ENCODE measurements at regions not wholly inside any gene's neighbourhood (a gene's known extent, or its start where the extent isn't known, plus 50 kb on each side); places are given as distances from the start of the nearest gene placed in this dataset.
"Not testable (repeated sequence)": the region's sequence is repeated elsewhere in the genome, so short reads cannot be mapped to it uniquely, and the experiment has no call there.

- FAIRE-seq, result no peak
These were observed 98.1 kb upstream of the GRIP1 start for GRCh38 chr12:66776974-66777373.

- no peak for FAIRE-seq
These were observed 100.6 kb upstream of the GRIP1 start for GRCh38 chr12:66779466-66779865.

DNA sequence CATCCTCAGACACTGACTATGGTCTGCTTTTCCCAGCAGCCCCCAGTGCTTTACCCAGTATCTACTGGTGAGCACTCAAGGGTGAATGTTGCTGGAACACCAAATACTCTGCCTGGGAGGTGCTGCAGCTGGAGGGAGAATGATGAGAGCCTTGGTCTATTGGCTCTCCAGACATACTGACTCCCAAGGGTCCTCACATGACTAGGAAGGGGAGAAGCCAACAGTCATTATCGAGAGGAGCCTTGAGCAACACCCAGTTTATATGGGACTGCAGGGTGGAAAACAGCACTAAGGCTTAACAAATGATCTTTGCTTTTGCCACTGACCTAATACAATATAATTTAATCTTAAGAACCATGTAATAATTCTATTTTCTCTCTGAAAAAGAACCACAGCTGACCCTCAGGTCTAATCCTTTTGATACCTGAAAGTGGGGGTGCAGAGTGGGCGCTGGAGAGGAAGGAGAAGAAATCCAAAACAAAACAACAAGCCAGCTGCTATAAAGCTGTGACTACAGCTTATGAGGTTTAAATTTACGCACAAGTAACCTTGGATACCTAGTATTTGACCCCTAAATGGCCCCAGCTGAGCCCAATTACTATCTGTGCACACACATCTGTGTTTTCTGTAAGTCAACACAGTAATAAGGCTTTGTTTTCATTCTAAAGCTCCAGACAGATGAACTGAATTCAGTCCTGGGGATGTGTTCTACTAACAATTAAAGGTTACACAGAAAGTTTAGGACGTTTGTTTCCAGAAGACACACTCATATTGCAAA is 107.8 kb upstream of the GRIP1 start:
- no peak for FAIRE-seq

GRCh38 chr12:66799551-66799950 is 120.7 kb upstream of the GRIP1 start:
- no peak for FAIRE-seq

DNA sequence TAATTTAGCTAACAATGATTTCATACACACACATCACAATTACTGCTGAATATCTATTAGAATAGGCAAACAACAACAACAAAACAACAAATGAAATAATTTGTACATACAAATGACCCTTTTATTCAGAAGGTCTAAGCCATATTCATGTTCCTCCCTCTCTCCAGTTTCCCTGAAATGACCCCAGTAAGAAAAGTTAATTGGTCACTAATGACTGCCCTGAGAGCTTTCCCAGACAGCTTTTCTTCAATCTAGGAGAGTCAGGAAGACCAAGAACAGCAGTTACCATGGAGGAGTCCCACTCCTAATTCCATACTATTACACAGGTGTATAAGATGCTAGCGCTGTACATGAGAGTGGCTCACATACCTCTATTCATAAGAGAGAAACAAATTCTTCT is 121.2 kb upstream of the GRIP1 start:
- no peak for FAIRE-seq

DNA sequence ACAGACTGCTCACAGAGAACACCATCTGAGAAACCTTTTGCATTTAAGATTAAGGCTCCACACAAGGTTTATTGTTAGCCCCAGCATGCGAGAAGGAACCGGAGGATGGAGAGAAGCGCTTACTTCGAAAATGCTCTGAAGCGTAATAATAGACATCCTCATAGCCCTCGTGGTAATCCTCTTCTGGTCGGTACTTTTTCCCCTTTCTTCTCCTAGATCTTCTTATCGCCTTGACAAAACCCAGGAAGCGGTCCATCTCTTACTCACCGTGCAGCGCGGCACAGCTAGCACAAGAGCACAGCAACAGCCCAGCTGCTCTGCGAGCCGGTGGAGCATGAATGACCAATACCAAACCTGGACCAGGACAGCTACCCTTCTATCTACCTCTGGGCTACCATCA is 125.1 kb upstream of the GRIP1 start:
- FAIRE-seq, result no peak

DNA sequence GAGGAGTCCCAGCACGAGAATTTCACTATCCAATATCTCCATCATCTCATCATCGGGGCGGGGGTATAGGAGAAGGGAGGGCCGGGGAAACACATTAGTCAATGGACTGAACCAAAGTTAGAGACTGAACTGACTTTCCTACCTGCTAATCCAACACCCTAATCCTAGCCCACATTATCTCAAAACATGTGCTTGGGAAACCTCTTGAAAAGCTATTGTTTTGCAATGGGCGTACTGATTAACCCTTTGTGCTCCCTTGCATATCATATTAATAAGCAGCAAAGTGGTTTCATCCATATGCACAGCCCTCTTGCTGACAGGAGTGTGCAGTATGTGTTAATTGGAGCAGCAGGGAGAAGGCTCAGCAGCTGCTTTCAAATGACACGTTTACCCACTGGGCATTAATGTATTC is 125.7 kb upstream of the GRIP1 start:
- FAIRE-seq, result no peak

- no peak for FAIRE-seq
These were observed 129.7 kb upstream of the GRIP1 start for GRCh38 chr12:66808606-66809005.

DNA sequence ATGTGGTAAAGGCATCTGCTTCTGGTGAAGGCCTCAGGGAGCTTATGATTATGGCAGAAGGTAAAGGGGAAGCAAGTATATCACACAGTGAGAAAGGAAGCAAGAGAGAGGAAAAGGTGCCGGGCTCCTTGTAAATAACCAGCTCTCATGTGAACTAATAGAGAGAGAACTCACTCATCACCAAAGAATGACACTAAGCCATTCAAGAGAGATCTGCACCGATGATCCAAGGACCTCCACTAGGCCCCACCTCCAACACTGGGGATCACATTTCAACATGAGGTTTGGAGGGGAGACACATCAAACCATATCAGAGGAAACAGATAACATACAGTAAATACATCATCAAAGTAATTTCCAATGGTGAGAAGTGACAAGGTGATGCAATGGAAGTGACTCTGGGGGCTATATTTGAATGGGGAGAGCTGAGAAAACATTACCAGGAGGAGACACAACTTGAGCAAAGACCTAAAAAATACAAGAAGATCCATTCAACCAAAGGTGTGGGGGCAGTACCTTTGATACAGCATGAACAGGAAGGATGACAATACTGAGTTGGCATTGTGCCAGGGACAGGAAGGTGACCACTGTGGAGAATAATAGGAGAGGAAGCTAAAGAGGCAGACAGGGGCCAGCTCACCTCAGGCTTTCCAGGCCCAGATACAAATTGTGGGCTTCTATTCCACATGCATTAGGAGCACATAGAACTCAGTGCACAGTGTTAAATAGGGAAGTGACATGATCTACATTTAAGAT is 134.4 kb upstream of the GRIP1 start:
- FAIRE-seq, result no peak

- no peak for FAIRE-seq
These were observed 140.7 kb upstream of the GRIP1 start for GRCh38 chr12:66819587-66819986.

- no peak for FAIRE-seq
These were observed 144.1 kb upstream of the GRIP1 start for GRCh38 chr12:66822961-66823360.

DNA sequence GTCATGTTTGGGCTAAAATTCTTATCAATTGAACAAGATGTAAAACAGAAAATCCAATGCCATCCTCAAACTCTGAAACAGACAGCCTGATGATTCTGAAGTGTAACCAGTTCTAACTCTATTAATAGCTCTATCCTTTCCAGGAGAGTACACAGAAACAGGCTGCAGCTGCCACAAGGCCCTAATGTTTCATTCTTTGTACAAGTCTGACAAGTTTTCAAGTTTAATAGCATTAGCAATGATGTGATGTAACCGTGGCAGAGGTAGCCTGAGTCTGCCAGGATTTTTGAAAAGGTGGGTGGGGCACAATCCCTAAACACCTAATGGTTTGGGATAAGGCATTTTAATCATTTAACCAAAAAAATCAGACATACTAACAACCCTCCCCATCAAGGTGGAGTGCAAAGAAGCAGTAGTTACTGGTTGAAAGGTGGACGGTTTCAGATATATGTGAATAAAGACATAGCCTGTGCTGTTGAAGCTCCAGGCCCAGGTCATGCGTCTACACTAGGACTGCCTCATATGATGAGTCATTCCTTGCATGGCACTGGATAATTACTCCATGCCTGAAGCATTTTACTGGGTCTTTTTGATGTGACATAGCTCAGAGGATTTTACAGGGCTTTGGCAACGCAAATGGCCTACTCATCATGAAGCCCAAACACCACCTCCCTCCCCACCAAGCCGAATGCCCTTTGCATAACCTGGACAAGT is 145.1 kb upstream of the GRIP1 start:
- no peak for FAIRE-seq

GRCh38 chr12:66825921-66826320 is 147.0 kb upstream of the GRIP1 start:
- not testable (repeated sequence) for FAIRE-seq

GRCh38 chr12:66829660-66830325 is 150.9 kb upstream of the GRIP1 start:
- FAIRE-seq, result no peak

GRCh38 chr12:66831495-66831894 is 152.6 kb upstream of the GRIP1 start:
- no peak for FAIRE-seq

- FAIRE-seq, result no peak
These were observed 154.1 kb upstream of the GRIP1 start for GRCh38 chr12:66832997-66833396.

DNA sequence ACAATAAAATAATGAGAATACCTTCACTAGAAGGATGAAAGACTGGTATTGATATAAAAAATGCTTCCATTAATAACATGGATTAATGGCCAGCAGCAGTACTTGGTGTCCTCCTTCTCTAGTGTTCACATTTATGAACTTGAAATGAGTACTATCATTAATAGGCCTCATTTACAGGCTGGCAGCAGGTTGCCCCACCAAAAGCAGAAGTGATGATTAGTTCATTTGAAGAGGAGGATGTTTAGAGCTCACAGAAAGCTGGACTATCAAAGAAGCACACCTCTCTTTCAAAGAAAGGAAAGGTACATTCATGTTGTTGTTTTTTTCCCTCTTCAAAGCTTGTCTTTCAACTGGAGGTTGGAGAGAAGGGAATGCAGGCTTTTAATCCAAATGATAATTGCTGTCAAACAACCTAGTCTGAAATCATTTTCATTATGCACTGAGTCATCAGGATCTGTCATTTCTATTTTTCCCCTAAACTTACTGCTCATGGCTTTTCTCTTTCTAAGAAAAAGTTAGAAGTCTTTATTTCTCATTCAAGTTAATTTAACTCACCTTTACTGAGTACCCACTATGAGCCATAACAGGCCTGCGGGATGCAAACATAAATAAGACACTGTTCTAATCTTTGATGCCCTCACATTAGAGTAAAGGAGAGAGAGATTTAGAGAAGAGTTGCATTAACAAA is 157.9 kb upstream of the GRIP1 start:
- no peak for FAIRE-seq

DNA sequence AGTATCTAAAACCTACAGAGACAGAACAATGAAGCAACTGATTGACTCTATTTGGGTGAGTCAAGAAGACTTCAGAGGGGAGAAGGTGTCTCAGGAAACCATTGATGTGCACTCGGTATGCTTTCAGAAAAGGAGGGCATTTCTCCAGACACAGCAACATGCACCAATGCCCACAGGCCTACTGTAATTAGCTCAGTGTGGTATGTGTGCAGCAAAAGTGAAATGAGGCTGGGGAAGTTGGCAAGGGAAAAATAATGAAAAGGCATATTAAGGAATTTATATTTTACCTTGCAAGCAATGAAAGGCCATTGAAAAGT is 158.4 kb upstream of the GRIP1 start:
- FAIRE-seq, result no peak

GRCh38 chr12:66838366-66838765 is 159.5 kb upstream of the GRIP1 start:
- FAIRE-seq, result no peak

GRCh38 chr12:66848967-66849366 is 170.1 kb upstream of the GRIP1 start:
- no peak for FAIRE-seq

DNA sequence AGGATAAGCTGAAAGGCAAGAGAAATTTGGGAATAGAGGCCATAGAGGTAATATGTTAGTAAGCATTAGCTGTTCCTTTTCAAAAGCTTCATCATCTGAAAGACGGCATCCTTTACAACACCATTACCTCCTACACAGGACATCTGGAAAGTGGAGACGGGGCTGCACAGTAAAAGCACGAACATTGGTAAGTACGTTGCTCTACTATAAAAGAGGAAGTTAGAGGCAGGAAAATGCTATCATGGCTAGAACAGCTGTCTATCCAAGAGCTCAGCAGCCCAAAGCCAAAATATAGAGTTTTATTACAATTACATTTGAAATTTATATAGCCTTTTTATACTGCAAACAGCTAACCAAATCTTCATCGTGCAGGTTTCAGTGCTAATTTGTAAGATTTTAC is 172.3 kb upstream of the GRIP1 start:
- no peak for FAIRE-seq

GRCh38 chr12:66852091-66852490 is 173.2 kb upstream of the GRIP1 start:
- no peak for FAIRE-seq

- FAIRE-seq, result no peak
These were observed 173.9 kb upstream of the GRIP1 start for GRCh38 chr12:66852765-66853164.

Data from endometrium (tissue), 2 donors.